H9 (cell line): ENCODE measurements at regions not wholly inside any gene's neighbourhood (a gene's known extent, or its start where the extent isn't known, plus 50 kb on each side); places are given as distances from the start of the nearest gene placed in this dataset.

Experiments used
- DNase-seq: peaks from one replicate; pipeline ENCODE4 v3.0.0-alpha.2; 2017
- H2AFZ ChIP-seq: one replicate; pipeline ENCODE4 v1.6.1; 2013; ENCODE audit warnings: mild to moderate bottlenecking, low read length, control low read depth, moderate library complexity
- H2AK5ac ChIP-seq: 2 replicates; pipeline ENCODE4 v1.6.1; 2013; ENCODE audit warnings: low read length, control low read depth, mixed read lengths; ENCODE audit not compliant: insufficient read length
- H2BK120ac ChIP-seq: one replicate; pipeline ENCODE4 v1.6.1; 2013; ENCODE audit warnings: low read depth, mild to moderate bottlenecking, low read length, control low read depth, inconsistent platforms; ENCODE audit not compliant: poor library complexity, severe bottlenecking
- H2BK12ac ChIP-seq: 2 replicates; pipeline ENCODE4 v1.6.1; 2013; ENCODE audit warnings: low read length, control low read depth, mixed read lengths, low read depth; ENCODE audit not compliant: insufficient read length
- H2BK15ac ChIP-seq: 2 replicates; pipeline ENCODE4 v1.6.1; 2013; ENCODE audit warnings: low read depth, low read length, control low read depth
- H2BK20ac ChIP-seq: one replicate; pipeline ENCODE4 v1.6.1; 2013; ENCODE audit warnings: low read depth, mild to moderate bottlenecking, low read length, control low read depth, inconsistent platforms; ENCODE audit not compliant: poor library complexity, severe bottlenecking
- H2BK5ac ChIP-seq: 2 replicates; pipeline ENCODE4 v1.6.1; 2013; ENCODE audit warnings: low read length, control low read depth, mixed read lengths; ENCODE audit not compliant: insufficient read length
- H3K14ac ChIP-seq: 2 replicates; pipeline ENCODE4 v1.6.1; 2013; ENCODE audit warnings: low read length, control low read depth; ENCODE audit not compliant: insufficient read depth
- H3K18ac ChIP-seq: 2 replicates; pipeline ENCODE4 v1.6.1; 2013; ENCODE audit warnings: low read depth, mild to moderate bottlenecking, mixed read lengths, low read length, control low read depth; ENCODE audit not compliant: insufficient read length
- H3K23ac ChIP-seq: 2 replicates; pipeline ENCODE4 v1.6.1; 2013; ENCODE audit warnings: low read length, control low read depth, mixed read lengths, low read depth; ENCODE audit not compliant: insufficient read length
- H3K23me2 ChIP-seq: 2 replicates; pipeline ENCODE4 v1.6.1; 2013; ENCODE audit warnings: low read depth, mild to moderate bottlenecking, mixed read lengths, low read length, control low read depth; ENCODE audit not compliant: insufficient read length, poor library complexity, severe bottlenecking
- H3K27ac ChIP-seq: 2 replicates; pipeline ENCODE4 v1.5.1; 2013; ENCODE audit warnings: low read length, control low read depth, mixed read lengths, low read depth; ENCODE audit not compliant: insufficient read length
- H3K27me3 ChIP-seq: 2 replicates; pipeline ENCODE4 v1.6.1; 2013; ENCODE audit warnings: low read length, control low read depth, inconsistent platforms; ENCODE audit not compliant: insufficient read depth
- H3K4ac ChIP-seq: 2 replicates; pipeline ENCODE4 v1.6.1; 2013; ENCODE audit warnings: low read depth, mild to moderate bottlenecking, control low read depth, inconsistent platforms, low read length, moderate library complexity
- H3K4me1 ChIP-seq: 2 replicates; pipeline ENCODE4 v1.6.1; 2013; ENCODE audit warnings: low read length, control low read depth, inconsistent platforms; ENCODE audit not compliant: insufficient read depth
- H3K4me2 ChIP-seq: 2 replicates; pipeline ENCODE4 v1.6.1; 2013; ENCODE audit warnings: low read length, control low read depth, mixed read lengths; ENCODE audit not compliant: insufficient read length, insufficient read depth
- H3K56ac ChIP-seq: 2 replicates; pipeline ENCODE4 v1.6.1; 2013; ENCODE audit warnings: low read depth, mild to moderate bottlenecking, mixed read lengths, low read length, control low read depth; ENCODE audit not compliant: insufficient read length
- H3K79me1 ChIP-seq: 2 replicates; pipeline ENCODE4 v1.6.1; 2013; ENCODE audit warnings: low read depth, mild to moderate bottlenecking, moderate library complexity, low read length, control low read depth, inconsistent platforms; ENCODE audit not compliant: insufficient read depth, poor library complexity, severe bottlenecking
- H3K79me2 ChIP-seq: 2 replicates; pipeline ENCODE4 v1.6.1; 2013; ENCODE audit warnings: low read length, control low read depth, inconsistent platforms; ENCODE audit not compliant: insufficient read depth
- H3K9ac ChIP-seq: 2 replicates; pipeline ENCODE4 v1.6.1; 2013; ENCODE audit warnings: low read length, control low read depth, mixed read lengths; ENCODE audit not compliant: insufficient read length; ENCODE audit errors: extremely low read depth
- H3K9me3 ChIP-seq: one replicate; pipeline ENCODE4 v1.6.1; 2013; ENCODE audit warnings: low read depth, low read length, inconsistent platforms; ENCODE audit not compliant: control insufficient read depth
- H3T11ph ChIP-seq: one replicate; pipeline ENCODE4 v1.6.1; 2013; ENCODE audit warnings: mild to moderate bottlenecking, low read length, control low read depth, inconsistent platforms
- H4K20me1 ChIP-seq: one replicate; pipeline ENCODE4 v1.6.1; 2013; ENCODE audit not compliant: control insufficient read depth, insufficient read length, insufficient read depth
- H4K5ac ChIP-seq: 2 replicates; pipeline ENCODE4 v1.6.1; 2013; ENCODE audit warnings: low read depth, mild to moderate bottlenecking, mixed read lengths, low read length, control low read depth; ENCODE audit not compliant: insufficient read length
- H4K8ac ChIP-seq: replicated peaks from 2 replicates; pipeline ENCODE4 v1.6.1; 2013; ENCODE audit warnings: low read length, control low read depth, mixed read lengths, low read depth; ENCODE audit not compliant: insufficient read length
- H4K91ac ChIP-seq: 2 replicates; pipeline ENCODE4 v1.6.1; 2013; ENCODE audit warnings: low read depth, mild to moderate bottlenecking, moderate library complexity, mixed read lengths, low read length, control low read depth; ENCODE audit not compliant: insufficient read length
- H3K27ac Mint-ChIP-seq, 3 experiments: 2 replicates in 2 of 3; 3 replicates in 1 of 3; pipeline ENCODE4 v1.8.0; 2020 to 2021; ENCODE audit warnings: mixed read lengths in 3 of 3, mild to moderate bottlenecking in 1 of 3, moderate library complexity in 1 of 3
- H3K27me3 Mint-ChIP-seq: 2 replicates; pipeline ENCODE4 v1.8.0; 2021; ENCODE audit warnings: low read depth, mild to moderate bottlenecking, moderate library complexity, mixed read lengths
- H3K36me3 Mint-ChIP-seq, 3 experiments: 2 replicates in 2 of 3; 3 replicates in 1 of 3; pipeline ENCODE4 v1.8.0; 2020 to 2021; ENCODE audit warnings: low read depth in 3 of 3, mixed read lengths in 3 of 3; ENCODE audit not compliant: insufficient read depth in 1 of 3
- H3K4me1 Mint-ChIP-seq, 2 experiments: 2 replicates each; pipeline ENCODE4 v1.8.0; 2020; ENCODE audit warnings: mixed read lengths in 2 of 2
- H3K4me3 Mint-ChIP-seq, 2 experiments: 2 replicates in 1 of 2; 3 replicates in 1 of 2; pipeline ENCODE4 v1.8.0; 2020 to 2021; ENCODE audit warnings: mild to moderate bottlenecking in 2 of 2, mixed read lengths in 2 of 2, moderate library complexity in 1 of 2
- H3K9me3 Mint-ChIP-seq, 2 experiments: 2 replicates in 1 of 2; 3 replicates in 1 of 2; pipeline ENCODE4 v1.8.0; 2020; ENCODE audit warnings: mild to moderate bottlenecking in 2 of 2, mixed read lengths in 2 of 2, moderate library complexity in 1 of 2
- CTCF ChIP-seq: fragments of 200-600 bp; sonication (generic); conservative IDR thresholded peaks from 3 replicates; pipeline ENCODE4 v1.8.0; 2021; ENCODE audit warnings: antibody characterized with exemption, mild to moderate bottlenecking

- no peak overlapping the region for H3K27ac ChIP-seq
- H3K79me2 ChIP-seq: no peaks in the 10 kb centered on the region
- no peak overlapping the region for H2BK15ac ChIP-seq
- no peaks in the 10 kb centered on the region for H3K79me1 ChIP-seq
- H2BK120ac ChIP-seq: no peak overlapping the region
- H4K8ac ChIP-seq: no peak overlapping the region
- Mint-ChIP-seq H3K9me3 (peaks cover 0 to 6% of the 10 kb centered on the region in 2 experiments; a peak in 2 of 5 replicates), H3K36me3 (no peaks in the 10 kb centered on the region; a peak in 1 of 7 replicates), H3K4me3 (no peak overlapping the region), H3K27ac (no peak overlapping the region), H3K27me3 (no peaks in the 10 kb centered on the region), H3K4me1 (no peaks in the 10 kb centered on the region)
- H3K14ac ChIP-seq: no peak overlapping the region
- no peak overlapping the region for H2BK5ac ChIP-seq
- H2BK20ac ChIP-seq: no peak overlapping the region
- no peak overlapping the region for H3K4ac ChIP-seq
- no peak overlapping the region for H2AFZ ChIP-seq
- H4K5ac ChIP-seq: no peak overlapping the region
- no peaks in the 10 kb centered on the region for H3K9me3 ChIP-seq
- no peak overlapping the region for H3K9ac ChIP-seq
- H2AK5ac ChIP-seq: no peak overlapping the region
- H4K91ac ChIP-seq: no peak overlapping the region
- no peaks in the 10 kb centered on the region for H3K4me1 ChIP-seq
- no peak for DNase-seq
- TF ChIP-seq CTCF: no peak
- H3T11ph ChIP-seq: no peak overlapping the region
- no peak overlapping the region for H3K18ac ChIP-seq
- no peak overlapping the region for H3K23ac ChIP-seq
- H4K20me1 ChIP-seq: no peaks in the 10 kb centered on the region
- H3K27me3 ChIP-seq: no peaks in the 10 kb centered on the region
- H3K23me2 ChIP-seq: no peaks in the 10 kb centered on the region
- no peak overlapping the region for H2BK12ac ChIP-seq
- H3K56ac ChIP-seq: no peak overlapping the region
- H3K4me2 ChIP-seq: no peak overlapping the region
Observed at GRCh38 chr4:135927651-135928050, 1604.6 kb downstream of the PCDH18 start.
